ENCODE measurements at regions not wholly inside any gene's neighbourhood (a gene's known extent, or its start where the extent isn't known, plus 50 kb on each side); places are given as distances from the start of the nearest gene placed in this dataset.
A peak's percentile ranks its signal among the peaks of the same experiment; 100 is the strongest.

DNA sequence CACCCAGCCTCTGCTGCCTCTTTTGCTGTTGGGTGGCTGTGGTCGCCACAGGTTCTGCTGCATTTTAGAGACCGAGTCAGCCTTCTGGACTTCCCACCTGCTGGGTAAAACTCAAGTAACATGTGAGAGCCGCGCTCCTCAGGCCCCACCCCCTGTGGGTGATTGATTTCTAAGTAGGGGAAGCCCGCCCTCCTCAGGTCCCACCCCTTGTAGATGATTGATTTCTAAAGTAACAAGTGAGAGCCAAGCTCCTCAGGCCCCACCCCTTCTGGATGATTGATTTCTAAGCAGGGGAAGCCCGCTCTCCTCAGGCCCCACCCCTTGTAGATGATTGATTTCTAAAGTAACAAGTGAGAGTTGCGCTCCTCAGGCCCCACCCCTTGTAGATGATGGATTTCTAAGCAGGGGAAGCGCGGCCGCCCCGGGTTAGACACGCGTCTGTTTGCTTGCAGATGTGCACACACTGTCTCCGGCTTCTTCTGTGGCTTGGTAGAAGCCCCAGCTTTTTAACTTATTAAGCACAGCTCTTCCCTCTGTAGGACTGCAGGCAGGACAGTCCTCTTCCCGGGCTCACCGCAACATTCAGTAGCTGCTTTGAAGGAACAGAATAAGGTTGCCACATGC lies 83.4 kb downstream of the FAM43A start:
- peak; percentile 100 for DNase-seq

DNA sequence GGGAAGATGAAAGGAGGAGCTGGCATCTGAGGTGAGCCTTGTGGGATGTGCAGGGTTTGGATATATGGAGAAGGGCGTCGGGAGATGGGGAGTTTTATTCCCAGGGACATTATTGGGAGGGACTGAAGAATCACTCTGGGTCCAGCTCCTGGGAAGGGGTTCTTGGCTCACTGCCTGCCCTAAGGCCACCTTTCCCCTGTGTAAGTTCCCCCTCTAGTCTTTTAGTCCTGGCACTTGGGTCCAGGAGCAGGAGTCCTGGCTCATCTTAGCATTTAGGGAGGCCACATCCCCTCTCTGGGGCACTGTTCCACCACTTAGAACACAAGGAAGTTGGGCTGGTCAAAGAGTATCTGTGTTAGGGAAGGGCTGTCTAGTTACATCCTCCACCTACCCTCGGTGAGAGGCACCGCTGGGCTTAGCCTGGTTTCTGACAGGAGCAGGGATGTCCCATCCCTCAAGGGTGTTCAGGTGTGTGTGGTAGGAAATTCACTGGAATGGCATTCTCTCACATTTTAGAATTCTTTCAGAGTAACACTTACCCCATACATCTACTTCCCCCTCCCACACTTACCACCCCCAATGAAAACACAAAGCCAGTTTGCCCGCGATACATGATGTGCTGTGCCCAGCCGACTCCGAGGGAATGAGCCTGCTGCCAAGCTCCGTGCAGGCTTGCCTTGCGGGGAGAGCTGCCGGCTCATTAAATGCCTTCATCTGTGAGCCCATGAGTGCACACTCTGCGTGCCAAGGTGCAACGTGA lies 86.7 kb downstream of the FAM43A start:
- no peak for DNase-seq

DNA sequence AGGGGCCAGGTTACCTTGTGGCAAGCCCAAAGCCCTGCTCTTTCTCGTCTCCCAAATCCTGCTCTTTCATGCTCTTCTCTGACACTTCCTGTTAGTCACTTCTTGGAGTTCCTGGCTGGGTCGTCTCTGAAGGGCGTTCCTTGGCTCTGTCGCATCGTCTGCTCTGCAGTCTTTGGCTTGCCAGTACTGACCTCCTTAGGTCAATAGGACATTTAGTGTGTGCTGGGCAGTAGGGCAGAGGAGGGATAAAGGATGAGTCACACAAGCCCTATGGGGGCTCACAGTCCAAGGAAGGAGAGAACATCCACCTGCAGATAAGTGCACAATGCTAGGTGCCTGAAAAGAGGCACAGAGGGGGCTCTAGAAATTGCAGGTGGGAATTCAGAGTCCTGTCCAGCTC lies 87.5 kb downstream of the FAM43A start:
- DNase-seq: no peak

DNA sequence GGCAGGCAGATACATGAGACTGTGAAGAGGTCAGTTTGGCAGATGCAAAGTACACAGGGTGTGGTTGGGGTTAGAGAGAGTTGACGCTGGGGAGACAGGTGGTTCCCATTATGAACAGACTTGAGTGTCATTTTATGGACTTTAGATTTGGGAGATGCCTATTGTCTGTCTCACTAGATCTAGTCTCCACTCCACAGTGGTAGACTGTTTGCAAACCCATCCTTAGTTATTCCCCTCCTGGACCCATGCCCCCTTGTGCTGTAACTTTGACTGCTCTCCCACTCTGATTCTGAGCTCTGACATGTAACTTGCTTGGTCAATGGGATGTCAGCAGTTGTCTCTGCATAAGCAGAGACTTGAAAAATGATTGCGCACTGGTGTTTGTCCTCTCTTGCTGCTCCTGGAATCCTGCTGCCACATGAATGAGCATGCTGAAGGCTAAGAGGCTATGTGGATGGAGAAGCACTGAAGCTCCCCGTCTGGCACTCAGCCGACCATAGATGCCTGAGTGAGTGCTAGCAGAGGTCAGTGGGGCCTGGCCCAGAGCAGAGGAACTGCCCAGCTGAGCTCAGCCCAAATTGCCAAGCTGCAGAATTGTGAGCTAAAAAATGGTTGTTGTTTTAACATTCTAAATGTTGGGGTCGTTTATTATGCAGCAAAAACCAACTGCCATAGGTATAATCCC lies 88.2 kb downstream of the FAM43A start:
- no peak for DNase-seq

DNA sequence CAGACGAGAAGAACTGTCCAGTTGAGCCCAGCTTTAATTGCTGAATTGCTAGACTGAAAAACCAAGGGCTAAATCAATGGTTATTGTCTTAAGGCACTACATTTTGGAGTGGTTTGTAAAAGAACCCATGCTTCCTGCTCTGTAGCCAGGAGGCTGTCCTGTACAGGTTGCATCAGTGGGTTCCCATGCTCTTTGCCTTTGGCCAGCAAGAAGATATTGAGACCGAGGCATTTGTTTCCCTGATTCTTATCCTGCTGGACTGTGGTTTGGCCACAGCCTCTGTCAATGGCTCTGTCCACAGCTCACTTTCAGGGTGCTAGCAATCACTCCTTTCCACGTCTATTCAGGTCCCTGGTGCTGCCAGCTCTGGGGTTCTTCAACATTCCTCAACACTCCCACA lies 89.6 kb downstream of the FAM43A start:
- no peak for DNase-seq

DNA sequence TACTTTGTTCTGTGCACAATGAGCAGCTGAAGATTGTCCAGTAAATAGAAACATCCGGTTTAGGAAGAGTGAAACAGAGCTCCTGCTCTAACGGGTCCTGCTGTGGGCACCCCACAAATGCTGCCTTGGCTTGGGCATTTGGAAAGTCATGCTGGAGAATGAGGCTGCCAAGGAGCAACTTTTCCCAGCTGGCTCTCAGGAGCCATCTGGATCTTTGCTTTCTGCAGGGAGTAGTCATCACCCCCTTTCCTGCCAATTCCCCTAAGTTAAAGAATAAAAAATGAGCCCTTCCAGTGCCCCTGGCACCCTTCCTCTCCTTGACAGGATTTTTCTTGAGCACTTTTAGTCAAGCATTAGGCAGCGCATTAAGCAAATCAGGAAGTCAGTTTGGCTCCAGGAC lies 90.0 kb downstream of the FAM43A start:
- DNase-seq: no peak

DNA sequence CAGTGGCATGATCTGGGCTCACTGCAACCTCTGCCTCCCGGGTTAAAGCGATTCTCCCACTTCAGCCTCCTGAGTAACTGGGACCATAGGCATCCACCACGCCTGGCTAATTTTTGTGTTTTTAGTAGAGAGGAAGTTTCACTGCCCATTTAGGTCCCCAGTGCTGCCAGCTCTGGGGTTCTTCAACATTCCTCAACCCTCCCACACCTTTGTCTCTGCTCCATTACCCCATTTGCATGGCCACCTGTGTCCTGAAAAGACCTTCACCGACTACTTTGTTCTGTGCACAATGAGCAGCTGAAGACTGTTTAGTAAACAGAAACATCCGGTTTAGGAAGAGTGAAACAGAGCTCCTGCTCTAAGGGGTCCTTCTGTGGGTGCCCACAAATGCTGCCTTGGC lies 92.0 kb downstream of the FAM43A start:
- DNase-seq: no peak

DNA sequence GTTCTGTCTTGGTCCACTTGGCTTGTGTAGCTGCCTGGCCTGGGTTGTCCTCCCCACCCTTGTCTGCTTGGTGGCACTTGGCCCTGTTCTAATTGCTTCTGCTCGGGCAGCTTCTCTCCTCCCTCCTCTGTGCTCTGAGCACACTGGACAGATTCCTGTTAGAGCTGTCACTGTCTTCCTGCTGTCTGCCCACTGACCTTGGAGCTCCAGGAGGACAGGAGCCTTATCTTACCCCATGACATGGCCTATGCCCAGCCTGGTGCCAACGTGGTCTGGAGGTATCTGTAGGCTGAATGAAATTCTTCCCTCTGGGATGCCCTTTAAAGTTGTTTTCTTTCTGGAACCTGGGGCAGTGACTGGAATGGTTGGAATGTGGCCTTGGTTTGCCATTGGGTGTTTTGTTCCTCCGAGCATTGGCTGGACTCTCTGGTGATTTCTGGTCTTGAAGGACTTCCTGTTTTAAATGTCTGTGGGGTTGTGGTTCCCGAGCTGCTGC lies 94.1 kb downstream of the FAM43A start:
- no peak for DNase-seq

DNA sequence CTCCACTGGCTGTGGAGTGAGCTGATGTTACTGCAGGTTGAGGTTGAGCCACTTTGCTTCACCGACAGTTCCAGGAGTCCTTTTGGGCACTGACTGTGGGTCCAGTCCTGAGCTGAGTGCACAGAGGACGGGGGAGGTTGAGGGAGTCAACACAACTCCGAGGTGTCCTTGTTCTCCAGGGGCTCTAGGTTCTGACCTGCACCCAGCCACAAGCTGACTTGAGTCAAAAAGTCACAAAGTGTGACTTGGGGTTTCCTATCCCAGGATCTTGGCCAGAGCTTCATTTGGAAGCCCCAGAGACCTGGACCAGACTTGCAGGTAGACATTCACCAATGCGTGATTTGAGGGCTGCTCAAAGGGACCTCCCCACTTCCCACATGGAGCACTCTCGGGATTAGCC lies 95.0 kb downstream of the FAM43A start:
- no peak for DNase-seq

DNA sequence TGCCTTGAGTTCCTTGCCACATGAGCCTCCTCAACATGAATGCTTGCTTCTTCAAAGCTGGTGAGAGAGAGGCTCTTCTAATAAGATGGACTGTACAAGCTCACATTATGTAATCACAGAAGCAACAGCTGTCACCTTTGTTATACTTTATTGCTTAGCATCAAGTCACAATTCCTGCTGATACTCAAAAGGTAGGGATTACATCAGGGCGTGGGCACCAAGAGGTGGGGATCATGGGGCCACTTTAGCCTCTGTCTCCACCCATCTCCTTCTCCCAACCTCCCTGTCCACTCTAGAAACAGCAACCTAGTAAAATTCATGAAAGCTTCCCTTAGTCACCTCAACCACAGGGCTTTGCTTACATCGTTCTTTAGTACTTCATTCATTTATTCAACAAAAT lies 95.9 kb downstream of the FAM43A start:
- no peak for DNase-seq

DNA sequence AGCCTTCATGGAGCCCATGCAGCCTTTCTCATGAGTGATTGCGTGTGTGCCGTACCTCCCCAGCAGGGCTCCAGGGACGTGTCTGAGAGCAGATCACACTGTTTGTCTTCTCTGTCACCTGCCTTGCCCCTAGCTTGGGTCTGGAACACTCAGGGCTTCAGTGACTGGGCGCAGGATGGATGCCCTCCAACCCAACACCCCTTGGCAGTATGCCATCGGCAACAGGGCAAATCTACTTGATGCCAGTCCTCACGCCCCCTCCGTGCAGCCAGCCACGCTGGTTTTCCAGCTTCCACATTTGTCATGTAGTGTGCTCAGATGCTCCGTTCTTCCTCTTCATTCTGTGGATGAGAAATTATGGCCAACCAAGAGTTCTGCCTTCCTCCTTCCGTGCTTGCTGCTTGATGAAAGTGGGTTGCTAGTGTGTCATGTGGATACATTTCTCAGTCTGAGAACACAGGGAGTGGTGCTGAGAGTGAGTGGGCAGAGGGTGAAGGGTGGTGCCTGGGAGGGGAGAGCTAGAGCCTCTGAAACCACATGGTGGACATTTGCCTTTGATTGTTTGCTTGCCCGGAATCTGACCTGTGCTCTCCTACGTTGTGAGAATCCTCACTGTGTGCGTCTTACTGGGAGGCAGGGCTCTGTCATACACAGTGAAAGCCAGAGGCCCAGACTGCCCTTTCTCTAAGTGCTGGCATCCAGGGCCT lies 97.2 kb downstream of the FAM43A start:
- DNase-seq: no peak

DNA sequence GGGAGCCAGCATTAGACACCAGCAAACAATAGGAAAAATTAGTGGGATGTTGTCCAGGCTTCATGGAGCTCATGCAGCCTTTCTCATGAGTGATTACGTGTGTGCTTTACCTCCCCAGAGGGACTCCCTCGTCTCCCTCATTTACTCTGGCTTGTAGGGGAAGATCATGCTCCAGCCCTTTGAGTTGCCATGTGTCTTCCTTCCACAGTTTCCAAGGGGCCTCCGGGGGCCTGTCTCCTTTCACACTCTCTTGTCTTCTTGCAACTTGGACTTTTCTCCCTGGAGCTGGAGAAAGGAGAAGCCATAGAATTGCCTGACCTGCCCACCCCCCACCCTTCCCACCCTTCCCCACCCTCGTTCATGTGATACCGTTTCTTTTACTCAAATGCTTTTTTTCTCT lies 98.7 kb downstream of the FAM43A start:
- DNase-seq: no peak

DNA sequence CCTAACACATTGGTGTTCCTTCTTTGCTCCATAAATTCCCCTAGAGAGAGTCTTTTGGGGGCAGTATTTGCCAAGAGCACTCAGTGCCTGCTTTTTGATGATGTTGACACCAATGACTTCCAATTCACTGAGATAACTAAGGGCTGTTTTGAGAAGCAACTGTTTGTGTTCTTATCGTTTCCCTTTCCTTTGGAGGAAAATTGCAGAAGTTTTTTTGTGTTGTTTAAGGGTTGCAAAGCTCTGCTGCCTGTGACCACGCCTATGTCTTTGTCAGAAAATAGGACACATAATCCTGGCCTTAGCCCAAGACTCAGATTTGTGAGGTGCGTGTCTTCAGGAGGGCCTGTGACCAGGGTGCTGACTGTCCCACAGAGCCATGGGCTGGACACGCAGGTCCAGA lies 99.6 kb downstream of the FAM43A start:
- DNase-seq: no peak

DNA sequence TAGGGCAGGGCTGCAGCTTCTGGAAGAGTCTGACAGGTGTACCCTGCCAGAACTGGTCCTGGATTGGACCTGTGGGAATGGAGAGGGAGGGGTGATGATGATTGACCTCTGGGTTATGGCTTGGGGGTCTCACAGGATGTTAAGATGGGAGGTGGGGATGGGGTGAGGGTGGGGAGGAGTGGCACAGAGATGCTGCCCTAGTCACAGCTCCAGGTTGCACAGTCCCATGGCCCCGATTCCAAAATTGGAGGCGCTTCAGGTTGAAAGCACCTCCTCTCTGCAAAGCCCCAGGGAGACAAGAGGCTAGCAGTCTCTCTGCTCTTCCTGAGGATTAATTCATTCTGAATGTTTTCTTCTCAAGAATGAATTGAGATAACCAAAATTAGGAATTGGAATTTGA lies 101.4 kb downstream of the FAM43A start:
- no peak for DNase-seq

DNA sequence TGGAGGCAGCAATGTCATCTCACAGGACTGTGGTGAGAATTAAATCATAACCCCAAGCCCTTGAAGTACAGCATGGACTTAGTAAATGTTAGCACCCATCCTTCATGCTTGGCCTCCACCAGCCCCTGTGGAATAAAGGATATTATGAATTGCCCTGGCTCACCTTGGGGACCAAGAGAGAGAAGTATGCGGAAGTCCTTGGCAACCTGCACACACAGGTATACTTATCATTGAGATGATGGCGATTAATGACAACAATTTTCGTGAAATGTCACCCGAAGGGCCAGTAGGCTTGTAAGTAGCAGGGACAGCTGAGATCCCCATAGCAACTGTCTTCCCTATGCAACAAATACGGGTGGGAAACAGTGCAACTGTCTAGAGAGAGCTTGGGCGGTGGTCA lies 102.0 kb downstream of the FAM43A start:
- no peak for DNase-seq

DNA sequence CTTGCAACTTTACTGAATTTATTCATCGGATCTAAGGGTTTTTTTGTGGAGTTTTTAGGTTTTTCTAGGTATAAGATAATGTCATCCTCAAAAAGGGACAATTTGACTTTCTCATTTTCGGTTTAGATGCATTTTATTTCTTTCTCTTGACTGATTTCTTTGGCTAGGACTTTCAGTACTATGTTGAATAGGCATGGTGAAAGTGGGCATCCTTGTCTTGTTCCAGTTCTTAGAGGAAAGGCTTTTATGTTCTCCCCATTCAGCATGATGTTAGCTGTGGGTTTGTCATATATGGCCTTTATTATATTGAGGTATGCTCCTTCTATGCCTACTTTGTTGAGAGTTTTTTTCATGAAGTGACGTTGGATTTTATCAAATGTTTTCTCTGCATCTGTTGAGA lies 106.7 kb downstream of the FAM43A start:
- no peak for DNase-seq

DNA sequence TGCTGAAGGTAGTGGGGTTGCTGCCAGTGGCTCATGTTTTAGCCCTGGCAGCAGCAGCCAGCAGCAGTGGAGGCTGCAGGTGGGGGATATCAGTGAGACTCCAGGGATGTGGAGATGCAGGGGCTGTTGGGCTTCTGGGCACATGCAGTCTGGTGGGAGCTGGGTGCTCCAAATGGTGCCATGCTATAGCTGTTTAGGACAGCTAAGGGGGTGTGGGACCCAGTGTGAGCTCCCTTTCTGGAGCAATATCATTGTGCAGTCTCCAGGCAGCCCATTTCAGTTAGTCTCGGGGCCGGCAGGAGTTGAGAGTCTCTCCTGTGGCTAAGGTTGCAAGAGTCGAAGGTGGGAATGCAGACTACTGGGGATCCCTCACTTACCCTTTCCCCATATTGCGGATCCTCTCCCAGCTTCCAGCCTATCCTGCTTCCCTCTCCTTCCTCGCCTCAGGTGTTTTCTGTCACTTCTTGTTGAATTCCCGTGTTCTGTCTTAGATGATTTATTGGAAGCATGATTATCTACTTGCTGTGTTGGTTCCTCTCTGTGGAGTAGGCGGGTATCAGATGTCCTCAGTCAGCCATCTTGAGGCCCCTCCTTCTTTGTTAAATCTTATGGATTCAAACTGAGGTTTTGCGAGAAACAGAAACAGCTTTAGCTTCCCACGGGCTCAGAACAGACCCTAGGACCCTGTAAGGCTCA lies 112.0 kb downstream of the FAM43A start:
- no peak for DNase-seq

DNA sequence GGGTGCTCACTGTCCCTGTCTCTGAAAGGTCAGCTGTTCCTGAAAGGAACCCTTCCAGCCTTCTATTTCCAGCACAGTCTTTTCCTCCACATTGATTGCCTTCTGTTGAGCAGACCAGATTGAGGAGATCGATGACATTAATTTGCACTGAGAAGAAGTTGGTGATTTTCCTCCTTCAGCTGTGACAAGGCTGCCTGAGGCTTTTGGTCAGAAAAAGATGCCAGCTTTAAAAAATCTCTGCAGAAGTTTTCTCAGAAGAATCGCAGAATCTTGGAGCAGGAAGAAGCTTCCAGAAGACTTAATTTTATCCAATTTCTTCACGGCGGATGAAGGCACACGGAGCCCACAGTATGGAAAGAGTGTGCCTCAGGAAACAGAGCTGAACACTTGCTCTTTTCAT lies 112.8 kb downstream of the FAM43A start:
- DNase-seq: no peak

DNA sequence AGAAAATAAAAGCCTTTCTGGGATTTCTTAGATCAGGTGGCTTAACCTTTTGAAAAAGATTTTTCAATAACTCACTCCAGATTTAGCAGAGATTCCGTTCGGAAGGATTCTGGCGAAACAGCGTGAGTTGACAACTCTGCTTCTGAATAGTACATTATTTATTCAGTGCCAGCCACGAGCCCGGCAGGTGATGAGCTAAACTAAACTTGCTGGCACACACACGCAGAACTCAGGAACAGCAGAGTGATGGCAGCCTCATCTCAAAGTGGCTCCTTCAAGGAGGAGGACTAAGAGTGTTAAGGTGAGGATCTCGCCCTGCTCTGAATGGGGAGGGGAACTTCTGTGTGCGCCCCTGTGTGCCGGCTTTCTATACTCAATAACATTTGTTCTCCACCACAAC lies 114.3 kb downstream of the FAM43A start:
- DNase-seq: no peak

DNA sequence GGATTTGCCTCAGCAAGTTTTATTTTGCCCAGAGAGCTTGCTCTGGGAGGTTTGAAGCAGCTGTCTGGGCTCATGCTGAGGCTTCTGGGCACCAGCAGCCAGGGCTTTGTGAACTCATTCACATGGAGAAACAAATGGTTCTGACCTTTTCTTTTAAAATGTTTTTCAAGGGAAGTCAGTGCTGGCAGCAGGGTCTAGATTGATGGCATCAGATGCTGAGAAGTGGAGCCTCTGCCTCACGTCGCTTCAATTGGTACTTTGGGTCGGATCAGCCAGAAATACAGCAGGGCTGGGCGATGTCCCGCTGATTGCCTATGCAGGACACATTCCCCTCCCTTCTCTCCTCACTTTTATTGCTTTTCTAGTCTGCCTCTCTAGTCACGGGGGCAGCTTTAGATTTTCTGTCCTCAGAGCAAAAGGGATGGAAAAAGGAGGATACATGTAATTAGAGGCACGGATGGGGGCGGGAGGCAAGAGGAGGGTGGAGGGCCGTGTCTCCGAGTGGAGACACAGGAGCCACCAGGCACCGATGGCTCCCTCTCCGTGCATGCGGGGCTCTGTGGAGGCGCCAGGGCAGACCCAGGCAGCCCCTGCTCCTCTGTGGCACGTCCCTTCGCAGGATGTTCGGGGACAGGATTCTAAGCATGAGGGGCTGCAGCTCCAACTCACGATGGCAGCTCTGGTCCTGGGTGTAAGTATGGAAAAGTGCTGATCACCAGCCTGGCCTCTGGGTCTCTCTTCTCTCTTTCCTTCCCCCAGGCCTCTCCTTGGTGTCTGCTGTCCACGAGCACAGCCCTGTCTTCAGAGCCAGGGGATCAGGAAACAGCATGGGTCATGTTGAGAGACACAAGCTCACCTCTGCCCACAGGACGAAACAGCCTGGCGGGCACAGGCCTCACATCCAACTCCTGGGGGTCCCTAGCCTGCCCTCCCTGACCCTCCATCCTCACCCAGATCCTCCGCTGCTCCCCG lies 116.1 kb downstream of the FAM43A start:
- DNase-seq: no peak

DNA sequence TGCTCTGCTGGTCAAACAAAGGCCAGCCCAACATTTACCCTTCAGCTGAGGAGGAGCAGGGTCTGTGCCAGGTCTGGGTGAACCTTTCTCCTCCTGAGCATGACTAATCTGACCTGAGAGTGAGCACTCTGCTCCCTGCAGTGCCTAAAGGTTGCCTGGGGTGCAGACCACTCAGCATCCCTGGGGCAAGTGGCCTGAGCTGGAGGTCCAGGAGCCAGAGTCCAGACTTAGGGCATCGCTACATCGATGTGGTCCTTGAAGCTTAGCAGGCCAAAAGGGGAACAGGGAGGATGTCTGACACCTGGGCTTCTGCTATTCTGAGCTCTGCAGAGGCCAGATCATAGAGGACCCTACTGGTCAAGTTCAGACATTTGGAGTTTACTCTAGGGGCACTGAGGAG lies 119.1 kb downstream of the FAM43A start:
- no peak for DNase-seq

DNA sequence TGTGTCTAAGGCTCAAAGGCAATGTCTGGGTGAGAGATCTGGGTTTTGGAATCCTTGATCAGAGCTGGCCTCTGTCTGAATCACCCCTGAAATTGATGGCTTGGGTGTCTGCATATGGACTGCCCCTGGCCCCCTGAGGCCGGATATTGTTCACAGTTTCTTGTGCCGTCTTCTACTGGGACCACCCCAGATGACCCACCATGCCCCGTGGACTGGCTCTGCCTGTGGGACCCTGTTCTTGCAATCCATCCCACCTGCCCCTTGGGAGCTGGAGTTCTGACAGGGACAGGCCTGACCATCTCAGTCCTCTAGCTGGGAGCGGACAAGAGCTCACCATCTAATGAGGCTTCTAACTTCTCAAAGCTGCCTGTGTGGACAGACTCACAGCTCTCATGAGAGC lies 119.9 kb downstream of the FAM43A start:
- DNase-seq: no peak
